CD8-positive, alpha-beta memory T cell (primary cell): ENCODE measurements at regions not wholly inside any gene's neighbourhood (a gene's known extent, or its start where the extent isn't known, plus 50 kb on each side); places are given as distances from the start of the nearest gene placed in this dataset.

ENCODE experiments used
- CTCF ChIA-PET: fragments of 350-600 bp; sonication (Branson Sonifier 250); formaldehyde crosslinking; loops from one replicate; lab custom pipeline; 2021; ENCODE audit warnings: antibody characterized with exemption; lab: Charles Lee
- POLR2A ChIA-PET: fragments of 350-600 bp; sonication (Branson Sonifier 250); formaldehyde crosslinking; loops from one replicate; lab custom pipeline; 2021; ENCODE audit warnings: antibody characterized with exemption; lab: Charles Lee
- DNase-seq, 5 donors: peaks; one replicate each; pipeline versions ENCODE4 v3.0.0 to v3.0.0-alpha.2; 2020 to 2022; ENCODE audit warnings: mixed read lengths in 1 of 5
- H3K27ac ChIP-seq: one replicate; pipeline ENCODE4 v1.7.0; 2013; ENCODE audit warnings: low read depth, mild to moderate bottlenecking, low read length, moderate library complexity
- H3K27me3 ChIP-seq: 2 replicates; pipeline ENCODE4 v1.7.0; 2013; ENCODE audit warnings: low read length, mild to moderate bottlenecking; ENCODE audit not compliant: insufficient read depth, poor library complexity, severe bottlenecking
- H3K36me3 ChIP-seq: 2 replicates; pipeline ENCODE4 v1.7.0; 2013; ENCODE audit warnings: mild to moderate bottlenecking, low read length, moderate library complexity; ENCODE audit not compliant: insufficient read depth
- H3K4me1 ChIP-seq: 2 replicates; pipeline ENCODE4 v1.7.0; 2013; ENCODE audit warnings: mild to moderate bottlenecking, low read length, moderate library complexity; ENCODE audit not compliant: insufficient read depth
- H3K4me3 ChIP-seq: 2 replicates; pipeline ENCODE4 v1.7.0; 2013; ENCODE audit warnings: mild to moderate bottlenecking, low read length
- H3K9me3 ChIP-seq: 2 replicates; pipeline ENCODE4 v1.7.0; 2013; ENCODE audit warnings: mild to moderate bottlenecking, low read length
- H3K27ac Mint-ChIP-seq, 8 donors: one replicate each; pipeline ENCODE4 v1.8.0; 2020 to 2021; ENCODE audit warnings: mixed read lengths in 8 of 8, mild to moderate bottlenecking in 6 of 8, inconsistent platforms in 3 of 8, moderate library complexity in 3 of 8
- H3K27me3 Mint-ChIP-seq, 2 donors: one replicate each; pipeline ENCODE4 v1.8.0; 2020 to 2021; ENCODE audit warnings: mixed read lengths in 2 of 2, mild to moderate bottlenecking in 1 of 2, moderate library complexity in 1 of 2
- H3K36me3 Mint-ChIP-seq, 3 donors: one replicate each; pipeline ENCODE4 v1.8.0; 2020 to 2021; ENCODE audit warnings: mixed read lengths in 3 of 3, inconsistent platforms in 1 of 3, mild to moderate bottlenecking in 1 of 3
- H3K4me1 Mint-ChIP-seq, 3 donors: one replicate each; pipeline ENCODE4 v1.8.0; 2020 to 2021; ENCODE audit warnings: mixed read lengths in 3 of 3, inconsistent platforms in 1 of 3, mild to moderate bottlenecking in 1 of 3
- H3K4me3 Mint-ChIP-seq, 7 donors: one replicate each; pipeline ENCODE4 v1.8.0; 2020 to 2021; ENCODE audit warnings: mixed read lengths in 7 of 7, mild to moderate bottlenecking in 6 of 7, moderate library complexity in 4 of 7, inconsistent platforms in 2 of 7
- H3K9me3 Mint-ChIP-seq, 5 donors: one replicate each; pipeline ENCODE4 v1.8.0; 2020 to 2022; ENCODE audit warnings: mixed read lengths in 5 of 5, mild to moderate bottlenecking in 3 of 5, moderate library complexity in 2 of 5, inconsistent platforms in 1 of 5

DNA sequence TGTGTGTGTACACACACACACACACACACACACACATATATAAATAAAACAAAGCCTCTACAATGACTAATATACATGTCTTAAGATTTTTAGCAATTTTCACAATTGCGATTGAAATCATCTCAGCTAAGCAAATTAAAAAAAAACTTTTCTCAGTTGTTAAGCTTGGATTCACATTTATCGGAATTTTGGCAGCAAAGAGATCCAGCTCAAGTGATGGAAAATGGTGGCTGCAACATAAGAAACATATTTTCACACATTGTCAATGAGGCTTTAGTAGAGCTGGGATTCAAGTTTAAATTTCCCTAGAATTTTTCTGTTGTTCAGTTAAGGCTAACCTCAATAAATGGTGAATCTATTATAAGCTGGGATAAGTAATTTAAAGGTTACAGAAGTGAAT, 768.6 kb upstream of the SORCS1 start:
- H3K36me3 Mint-ChIP-seq, result no peaks in the 10 kb centered on the region
- POLR2A ChIA-PET, result no interaction called here
- no peak for DNase-seq
- H3K9me3 Mint-ChIP-seq, result peaks cover 0 to 44% (median 8%) of the 10 kb centered on the region in 5 donors
- H3K4me1 Mint-ChIP-seq, result no peaks in the 10 kb centered on the region
- no peak overlapping the region for H3K4me3 ChIP-seq
- no peak overlapping the region for H3K4me3 Mint-ChIP-seq
- H3K27me3 Mint-ChIP-seq, result no peaks in the 10 kb centered on the region
- H3K27ac ChIP-seq, result no peak overlapping the region
- no peaks in the 10 kb centered on the region for H3K36me3 ChIP-seq
- no peaks in the 10 kb centered on the region for H3K27me3 ChIP-seq
- CTCF ChIA-PET, result no interaction called here
- no peak overlapping the region for H3K27ac Mint-ChIP-seq
- H3K9me3 ChIP-seq, result no peaks in the 10 kb centered on the region
- H3K4me1 ChIP-seq, result no peaks in the 10 kb centered on the region

GRCh38 chr10:107931808-107932207, 767.3 kb upstream of the SORCS1 start:
- Histone ChIP-seq H3K4me1 (no peaks in the 10 kb centered on the region), H3K36me3 (no peaks in the 10 kb centered on the region), H3K9me3 (no peaks in the 10 kb centered on the region), H3K27me3 (no peaks in the 10 kb centered on the region), H3K4me3 (no peak overlapping the region), H3K27ac (no peak overlapping the region)
- no peak for DNase-seq
- Mint-ChIP-seq H3K36me3 (no peaks in the 10 kb centered on the region), H3K4me1 (no peaks in the 10 kb centered on the region), H3K9me3 (peaks cover 2 to 36% (median 8%) of the 10 kb centered on the region in 5 donors), H3K27me3 (no peaks in the 10 kb centered on the region), H3K4me3 (no peak overlapping the region), H3K27ac (no peak overlapping the region)
- CTCF ChIA-PET, result no interaction called here
- POLR2A ChIA-PET, result no interaction called here

DNA sequence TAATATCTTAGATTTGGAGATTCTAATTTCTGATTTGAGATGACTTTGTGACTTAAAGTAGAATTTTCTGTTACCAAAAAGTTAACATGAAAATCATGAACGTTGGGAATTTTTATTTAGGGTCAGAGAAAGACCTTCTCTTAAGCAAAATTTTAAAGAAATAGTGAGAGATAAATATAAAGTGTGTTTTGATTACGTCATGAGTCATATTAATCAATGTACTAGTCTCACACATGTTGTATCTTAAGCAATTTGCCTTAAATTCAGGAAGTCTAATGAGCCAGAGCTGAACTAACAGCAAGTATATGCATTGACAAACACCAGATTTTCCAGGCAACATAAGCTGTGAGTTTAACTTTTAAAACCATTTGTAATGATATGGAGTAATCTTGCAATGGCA, 765.5 kb upstream of the SORCS1 start:
- Histone ChIP-seq H3K27ac (no peak overlapping the region), H3K4me3 (no peak overlapping the region), H3K9me3 (no peaks in the 10 kb centered on the region), H3K27me3 (no peaks in the 10 kb centered on the region), H3K4me1 (no peaks in the 10 kb centered on the region), H3K36me3 (no peaks in the 10 kb centered on the region)
- no peak overlapping the region for H3K27ac Mint-ChIP-seq
- H3K27me3 Mint-ChIP-seq, result no peaks in the 10 kb centered on the region
- ChIA-PET CTCF (no interaction called here), POLR2A (no interaction called here)
- H3K9me3 Mint-ChIP-seq, result peaks cover 2 to 33% (median 8%) of the 10 kb centered on the region in 5 donors
- H3K4me3 Mint-ChIP-seq, result no peak overlapping the region
- H3K36me3 Mint-ChIP-seq, result no peaks in the 10 kb centered on the region
- DNase-seq, result no peak
- no peaks in the 10 kb centered on the region for H3K4me1 Mint-ChIP-seq

DNA sequence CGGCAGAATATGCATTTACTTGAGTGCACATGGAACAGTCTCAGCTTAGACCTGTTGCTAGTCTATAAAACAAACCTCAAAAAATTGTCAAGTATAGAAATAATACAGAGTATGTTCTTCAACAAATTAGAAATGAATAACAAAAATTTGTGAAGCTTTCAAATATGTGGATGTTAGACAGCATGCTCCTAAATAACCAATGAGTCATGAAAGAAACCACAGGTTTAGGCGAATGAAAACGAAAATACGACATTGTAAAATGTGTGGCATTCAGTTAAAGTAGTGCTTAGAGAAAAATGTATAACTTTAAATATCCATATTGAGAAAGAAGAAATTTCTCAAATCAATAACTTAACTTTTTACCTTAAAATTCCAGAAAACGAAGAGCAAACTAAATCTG, 760.0 kb upstream of the SORCS1 start:
- CTCF ChIA-PET, result no interaction called here
- no peak overlapping the region for H3K27ac Mint-ChIP-seq
- DNase-seq, result no peak
- Histone ChIP-seq H3K9me3 (no peaks in the 10 kb centered on the region), H3K4me3 (no peak overlapping the region), H3K4me1 (no peaks in the 10 kb centered on the region), H3K36me3 (no peaks in the 10 kb centered on the region), H3K27me3 (no peaks in the 10 kb centered on the region), H3K27ac (no peak overlapping the region)
- POLR2A ChIA-PET, result no interaction called here
- no peaks in the 10 kb centered on the region for H3K36me3 Mint-ChIP-seq
- H3K4me1 Mint-ChIP-seq, result no peaks in the 10 kb centered on the region
- H3K4me3 Mint-ChIP-seq, result no peak overlapping the region
- H3K9me3 Mint-ChIP-seq, result peaks cover 6 to 47% (median 17%) of the 10 kb centered on the region in 5 donors
- H3K27me3 Mint-ChIP-seq, result no peaks in the 10 kb centered on the region

DNA sequence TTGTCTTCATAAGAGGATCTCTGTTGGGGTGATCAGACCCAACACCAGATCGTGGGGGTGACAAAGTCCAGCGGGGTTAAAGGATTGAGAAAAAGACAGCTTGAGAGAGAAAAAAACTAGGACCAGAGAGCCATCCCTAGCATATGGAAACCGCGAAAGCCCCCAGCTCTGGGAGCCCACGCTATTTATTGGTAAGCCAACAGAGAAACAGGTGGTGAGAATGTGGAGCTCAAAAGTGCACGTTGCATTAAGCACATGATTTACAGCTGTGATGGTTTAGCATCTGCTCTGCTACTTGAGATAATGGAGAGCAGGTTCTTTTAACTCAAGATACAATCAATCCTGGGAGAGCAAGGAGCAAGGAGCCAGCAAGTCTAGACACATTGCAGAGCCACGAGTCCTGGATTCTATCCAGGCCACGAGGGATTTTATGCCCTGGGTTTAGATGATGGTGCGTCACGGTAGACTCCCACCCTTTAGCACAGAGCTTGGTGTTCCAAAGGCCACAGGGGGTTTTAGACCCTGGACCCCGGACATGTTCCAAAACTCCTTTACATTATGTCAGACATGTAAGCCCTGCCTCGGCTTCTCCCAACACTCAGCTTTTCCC, 755.2 kb upstream of the SORCS1 start:
- Histone ChIP-seq H3K4me1 (no peaks in the 10 kb centered on the region), H3K27ac (no peak overlapping the region), H3K4me3 (no peak overlapping the region), H3K36me3 (no peaks in the 10 kb centered on the region), H3K9me3 (no peaks in the 10 kb centered on the region), H3K27me3 (no peaks in the 10 kb centered on the region)
- CTCF ChIA-PET, result no interaction called here
- H3K36me3 Mint-ChIP-seq, result no peaks in the 10 kb centered on the region
- peaks cover 18 to 41% (median 24%) of the 10 kb centered on the region in 5 donors for H3K9me3 Mint-ChIP-seq
- H3K4me3 Mint-ChIP-seq, result no peak overlapping the region
- H3K27ac Mint-ChIP-seq, result no peak overlapping the region
- POLR2A ChIA-PET, result no interaction called here
- DNase-seq, result no peak
- H3K4me1 Mint-ChIP-seq, result no peaks in the 10 kb centered on the region
- no peaks in the 10 kb centered on the region for H3K27me3 Mint-ChIP-seq

GRCh38 chr10:107918171-107918570, 753.7 kb upstream of the SORCS1 start:
- Mint-ChIP-seq H3K36me3 (no peaks in the 10 kb centered on the region), H3K27ac (no peak overlapping the region), H3K9me3 (peaks cover 20 to 35% (median 30%) of the 10 kb centered on the region in 5 donors), H3K4me1 (no peaks in the 10 kb centered on the region), H3K4me3 (no peak overlapping the region), H3K27me3 (no peaks in the 10 kb centered on the region)
- Histone ChIP-seq H3K27me3 (no peaks in the 10 kb centered on the region), H3K4me3 (no peak overlapping the region), H3K27ac (no peak overlapping the region), H3K4me1 (no peaks in the 10 kb centered on the region), H3K9me3 (no peaks in the 10 kb centered on the region), H3K36me3 (no peaks in the 10 kb centered on the region)
- CTCF ChIA-PET, result no interaction called here
- no peak for DNase-seq
- POLR2A ChIA-PET, result no interaction called here

DNA sequence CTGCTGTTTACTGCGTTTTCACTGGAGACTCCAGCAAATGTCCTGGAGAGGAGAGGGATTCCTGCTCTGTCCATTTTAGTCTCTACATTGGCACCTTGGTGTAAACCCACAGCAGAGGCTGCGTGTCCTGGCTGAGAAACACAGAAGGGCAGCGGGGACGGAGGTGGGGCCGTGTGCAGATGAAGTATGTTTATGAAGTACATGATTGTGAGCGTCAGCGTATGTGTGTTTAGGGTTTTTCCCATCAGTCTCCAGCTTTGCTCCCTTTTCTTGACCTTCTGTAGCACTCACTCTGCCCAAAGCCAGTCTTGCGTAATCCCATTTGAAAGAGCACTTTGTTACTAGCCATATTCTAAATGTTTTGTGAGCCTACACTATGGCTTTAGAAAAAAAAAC, 750.7 kb upstream of the SORCS1 start:
- Histone ChIP-seq H3K36me3 (no peaks in the 10 kb centered on the region), H3K9me3 (no peaks in the 10 kb centered on the region), H3K27me3 (no peaks in the 10 kb centered on the region), H3K4me1 (no peaks in the 10 kb centered on the region), H3K4me3 (no peak overlapping the region), H3K27ac (no peak overlapping the region)
- no peaks in the 10 kb centered on the region for H3K36me3 Mint-ChIP-seq
- H3K4me1 Mint-ChIP-seq, result no peaks in the 10 kb centered on the region
- POLR2A ChIA-PET, result no interaction called here
- no peaks in the 10 kb centered on the region for H3K27me3 Mint-ChIP-seq
- peaks cover 15 to 22% (median 18%) of the 10 kb centered on the region in 5 donors for H3K9me3 Mint-ChIP-seq
- CTCF ChIA-PET, result no interaction called here
- DNase-seq, result no peak
- no peak overlapping the region for H3K4me3 Mint-ChIP-seq
- H3K27ac Mint-ChIP-seq, result peak overlapping the region in 1 of 8 donors; percentile 25

GRCh38 chr10:107914450-107915214, 750.1 kb upstream of the SORCS1 start:
- DNase-seq, result no peak
- H3K27me3 Mint-ChIP-seq, result no peaks in the 10 kb centered on the region
- Histone ChIP-seq H3K27ac (no peak overlapping the region), H3K36me3 (no peaks in the 10 kb centered on the region), H3K4me3 (no peak overlapping the region), H3K27me3 (no peaks in the 10 kb centered on the region), H3K9me3 (no peaks in the 10 kb centered on the region), H3K4me1 (no peaks in the 10 kb centered on the region)
- ChIA-PET CTCF (interaction anchor here (1.8 kb wide), 1 partner anchor 202 kb away, joined by 3 read pairs; no protein-coding TSS in a partner anchor), POLR2A (no interaction called here)
- H3K9me3 Mint-ChIP-seq, result peaks cover 12 to 22% (median 17%) of the 10 kb centered on the region in 5 donors
- H3K36me3 Mint-ChIP-seq, result no peaks in the 10 kb centered on the region
- H3K4me1 Mint-ChIP-seq, result no peaks in the 10 kb centered on the region
- H3K27ac Mint-ChIP-seq, result no peak overlapping the region
- no peak overlapping the region for H3K4me3 Mint-ChIP-seq
